HT-29 (cell line): ENCODE measurements at regions not wholly inside any gene's neighbourhood (a gene's known extent, or its start where the extent isn't known, plus 50 kb on each side); places are given as distances from the start of the nearest gene placed in this dataset.

Experiments used
- DNase-seq: peaks from one replicate; pipeline ENCODE4 v3.0.0-alpha.2; 2015; ENCODE audit warnings: low spot score

GRCh38 chr18:47484068-47484467 is 232.6 kb upstream of the SKOR2 start:
- no peak for DNase-seq

- DNase-seq, result no peak
Measured at GRCh38 chr18:47480166-47480565, 228.7 kb upstream of the SKOR2 start.

- DNase-seq, result no peak
Measured at GRCh38 chr18:47471784-47472183, 220.3 kb upstream of the SKOR2 start.

GRCh38 chr18:47470941-47471340 is 219.5 kb upstream of the SKOR2 start:
- no peak for DNase-seq

GRCh38 chr18:47469576-47469975 is 218.1 kb upstream of the SKOR2 start:
- no peak for DNase-seq

GRCh38 chr18:47461977-47462376 is 210.5 kb upstream of the SKOR2 start:
- DNase-seq, result no peak

GRCh38 chr18:47461406-47461948 is 210.0 kb upstream of the SKOR2 start:
- no peak for DNase-seq

GRCh38 chr18:47458483-47458882 is 207.0 kb upstream of the SKOR2 start:
- DNase-seq, result no peak

GRCh38 chr18:47457614-47458013 is 206.2 kb upstream of the SKOR2 start:
- DNase-seq, result no peak

- no peak for DNase-seq
Measured at GRCh38 chr18:47453038-47453437, 201.6 kb upstream of the SKOR2 start.

- no peak for DNase-seq
Measured at GRCh38 chr18:47448956-47449355, 197.5 kb upstream of the SKOR2 start.

GRCh38 chr18:47441914-47442313 is 190.5 kb upstream of the SKOR2 start:
- no peak for DNase-seq

GRCh38 chr18:47438001-47438400 is 186.5 kb upstream of the SKOR2 start:
- no peak for DNase-seq

- DNase-seq, result no peak
Measured at GRCh38 chr18:47436871-47437270, 185.4 kb upstream of the SKOR2 start.

- no peak for DNase-seq
Measured at GRCh38 chr18:47434214-47434746, 182.8 kb upstream of the SKOR2 start.

- no peak for DNase-seq
Measured at GRCh38 chr18:47427923-47428637, 176.6 kb upstream of the SKOR2 start.

- DNase-seq, result no peak
Measured at GRCh38 chr18:47427072-47427471, 175.6 kb upstream of the SKOR2 start.

- DNase-seq, result no peak
Measured at GRCh38 chr18:47425365-47425764, 173.9 kb upstream of the SKOR2 start.

GRCh38 chr18:47422524-47422923 is 171.1 kb upstream of the SKOR2 start:
- DNase-seq, result no peak

GRCh38 chr18:47420130-47420529 is 168.7 kb upstream of the SKOR2 start:
- no peak for DNase-seq

GRCh38 chr18:47418746-47419145 is 167.3 kb upstream of the SKOR2 start:
- no peak for DNase-seq

- DNase-seq, result no peak
Measured at GRCh38 chr18:47417807-47418206, 166.3 kb upstream of the SKOR2 start.

GRCh38 chr18:47415881-47416280 is 164.4 kb upstream of the SKOR2 start:
- DNase-seq, result no peak
